MM.1S (cell line): ENCODE measurements at regions not wholly inside any gene's neighbourhood (a gene's known extent, or its start where the extent isn't known, plus 50 kb on each side); places are given as distances from the start of the nearest gene placed in this dataset.

Experiments used
- DNase-seq: peaks from one replicate; pipeline ENCODE4 v3.0.0-alpha.2; 2015
- H2AFZ ChIP-seq: fragments of 300-600 bp; sonication (generic); 2 replicates; pipeline ENCODE4 v1.6.0; 2016; ENCODE audit warnings: antibody characterized with exemption, low read length
- H3F3A ChIP-seq: fragments of 300-600 bp; sonication (generic); 2 replicates; pipeline ENCODE4 v1.6.1; 2016; ENCODE audit warnings: mild to moderate bottlenecking, antibody characterized with exemption, low read length, moderate library complexity, mixed read lengths; ENCODE audit not compliant: insufficient read depth
- H3K27ac ChIP-seq: fragments of 300-600 bp; sonication (generic); 2 replicates; pipeline ENCODE4 v1.5.1; 2016; ENCODE audit warnings: mild to moderate bottlenecking, low read length
- H3K27me3 ChIP-seq: fragments of 300-600 bp; sonication (generic); replicated peaks from 2 replicates; pipeline ENCODE4 v1.6.0; 2016; ENCODE audit warnings: low read length; ENCODE audit not compliant: insufficient read depth
- H3K36me3 ChIP-seq: fragments of 300-600 bp; sonication (generic); replicated peaks from 2 replicates; pipeline ENCODE4 v1.6.1; 2016; ENCODE audit warnings: mild to moderate bottlenecking, low read length, mixed read lengths; ENCODE audit not compliant: insufficient read depth
- H3K4me1 ChIP-seq: fragments of 300-600 bp; sonication (generic); 2 replicates; pipeline ENCODE4 v1.6.1; 2016; ENCODE audit warnings: low read length, mixed read lengths
- H3K4me2 ChIP-seq: fragments of 300-600 bp; sonication (generic); 2 replicates; pipeline ENCODE4 v1.6.0; 2016; ENCODE audit warnings: low read depth, low read length
- H3K4me3 ChIP-seq: fragments of 300-600 bp; sonication (generic); 2 replicates; pipeline ENCODE4 v1.5.1; 2016; ENCODE audit warnings: low read length, mixed read lengths
- H3K79me2 ChIP-seq: fragments of 300-600 bp; sonication (generic); 2 replicates; pipeline ENCODE4 v1.6.1; 2016; ENCODE audit warnings: mixed run types, low read length, mixed read lengths
- H3K9ac ChIP-seq: fragments of 300-600 bp; sonication (generic); 2 replicates; pipeline ENCODE4 v1.6.1; 2016; ENCODE audit warnings: low read length, mixed read lengths
- H3K9me2 ChIP-seq: fragments of 300-600 bp; sonication (generic); replicated peaks from 2 replicates; pipeline ENCODE4 v1.6.1; 2016; ENCODE audit warnings: mild to moderate bottlenecking, low read length, mixed read lengths; ENCODE audit not compliant: insufficient read depth
- H3K9me3 ChIP-seq: fragments of 300-600 bp; sonication (generic); replicated peaks from 2 replicates; pipeline ENCODE4 v1.6.1; 2016; ENCODE audit warnings: mild to moderate bottlenecking, low read length, mixed read lengths; ENCODE audit not compliant: insufficient read depth
- H4K20me1 ChIP-seq: fragments of 300-600 bp; sonication (generic); 2 replicates; pipeline ENCODE4 v1.6.1; 2016; ENCODE audit warnings: mild to moderate bottlenecking, low read length, moderate library complexity, mixed read lengths; ENCODE audit not compliant: insufficient read depth
- CTCF ChIP-seq: fragments of 300-600 bp; sonication (generic); IDR thresholded peaks from 2 replicates; pipeline ENCODE4 v1.5.1; 2016; ENCODE audit warnings: antibody characterized with exemption, low read length, mixed read lengths
- EZH2 ChIP-seq: fragments of 300-600 bp; sonication (generic); optimal IDR thresholded peaks from 2 replicates; pipeline ENCODE3; 2017; ENCODE audit warnings: low read depth, mild to moderate bottlenecking, antibody characterized with exemption, low read length, mixed read lengths
- EZH2phosphoT487 ChIP-seq: fragments of 300-600 bp; sonication (generic); IDR thresholded peaks from 2 replicates; pipeline ENCODE4 v1.6.1; 2018; ENCODE audit warnings: antibody characterized with exemption, low read length

- H3K36me3 ChIP-seq, result no peaks in the 10 kb centered on the region
- no peaks in the 10 kb centered on the region for H3K79me2 ChIP-seq
- H2AFZ ChIP-seq, result 0 out of 2 replicates have a peak overlapping the region, but pooled peaks have one; percentile 5
- H3K27me3 ChIP-seq, result no peaks in the 10 kb centered on the region
- no peak overlapping the region for H3K27ac ChIP-seq
- 0 out of 2 replicates have a peak, but pooled peaks cover 3% of the 10 kb centered on the region for H3F3A ChIP-seq
- TF ChIP-seq EZH2phosphoT487 (no peak), EZH2 (no peak), CTCF (no peak)
- no peaks in the 10 kb centered on the region for H4K20me1 ChIP-seq
- peaks cover 8% of the 10 kb centered on the region; the same call in 1 of the 2 replicates for H3K4me1 ChIP-seq
- H3K4me3 ChIP-seq, result no peak overlapping the region
- no peak for DNase-seq
- H3K9ac ChIP-seq, result no peak overlapping the region
- no peaks in the 10 kb centered on the region for H3K9me3 ChIP-seq
- H3K9me2 ChIP-seq, result no peaks in the 10 kb centered on the region
- no peak overlapping the region for H3K4me2 ChIP-seq
These were observed 143.6 kb downstream of the BOD1 start for GRCh38 chr5:173472784-173473278.

- no peak overlapping the region for H3K4me2 ChIP-seq
- TF ChIP-seq CTCF, result no peak
- no peak for TF ChIP-seq EZH2phosphoT487
- TF ChIP-seq EZH2, result no peak
- H3K79me2 ChIP-seq, result no peaks in the 10 kb centered on the region
- H3K36me3 ChIP-seq, result no peaks in the 10 kb centered on the region
- no peaks in the 10 kb centered on the region for H3K9me2 ChIP-seq
- H2AFZ ChIP-seq, result no peak overlapping the region
- H3F3A ChIP-seq, result 0 out of 2 replicates have a peak, but pooled peaks cover 3% of the 10 kb centered on the region
- no peaks in the 10 kb centered on the region for H3K27me3 ChIP-seq
- H4K20me1 ChIP-seq, result no peaks in the 10 kb centered on the region
- no peak for DNase-seq
- H3K9me3 ChIP-seq, result no peaks in the 10 kb centered on the region
- H3K4me3 ChIP-seq, result no peak overlapping the region
- H3K9ac ChIP-seq, result no peak overlapping the region
- no peak overlapping the region for H3K27ac ChIP-seq
- peaks cover 8% of the 10 kb centered on the region; the same call in 1 of the 2 replicates for H3K4me1 ChIP-seq
These were observed 143.9 kb upstream of the STC2 start for GRCh38 chr5:173472164-173472563.

GRCh38 chr5:173468821-173469251, 140.6 kb upstream of the STC2 start:
- no peaks in the 10 kb centered on the region for H3K4me1 ChIP-seq
- no peak overlapping the region for H3K27ac ChIP-seq
- H3K4me3 ChIP-seq, result no peak overlapping the region
- H3K36me3 ChIP-seq, result no peaks in the 10 kb centered on the region
- H3F3A ChIP-seq, result no peaks in the 10 kb centered on the region
- H3K4me2 ChIP-seq, result no peak overlapping the region
- no peaks in the 10 kb centered on the region for H4K20me1 ChIP-seq
- H3K9me2 ChIP-seq, result no peaks in the 10 kb centered on the region
- H3K9me3 ChIP-seq, result no peaks in the 10 kb centered on the region
- no peaks in the 10 kb centered on the region for H3K27me3 ChIP-seq
- no peak overlapping the region for H2AFZ ChIP-seq
- DNase-seq, result no peak
- H3K79me2 ChIP-seq, result no peaks in the 10 kb centered on the region
- no peak overlapping the region for H3K9ac ChIP-seq
- TF ChIP-seq EZH2phosphoT487 (no peak), CTCF (no peak), EZH2 (no peak)
